ENCODE measurements at regions not wholly inside any gene's neighbourhood (a gene's known extent, or its start where the extent isn't known, plus 50 kb on each side); places are given as distances from the start of the nearest gene placed in this dataset.

GRCh38 chr1:208917281-208917680 lies 666.2 kb upstream of the CAMK1G start:
- TF ChIP-seq POLR2A (IDR thresholded peaks at IDR 0.05; ENCODE audit: low read depth, low read length): no peak
- no peak for TF ChIP-seq POLR2AphosphoS5 (IDR thresholded peaks at IDR 0.05; ENCODE audit: low read depth, low read length)
- TF ChIP-seq TAF1 (IDR thresholded peaks at IDR 0.05; ENCODE audit: borderline replicate concordance, low read depth, low read length): no peak

Data from GM12892 (cell line).